ENCODE measurements at regions not wholly inside any gene's neighbourhood (a gene's known extent, or its start where the extent isn't known, plus 50 kb on each side); places are given as distances from the start of the nearest gene placed in this dataset.

GRCh38 chr1:213417846-213418245, 366.8 kb downstream of the RPS6KC1 start:
- Histone ChIP-seq H2AFZ (ENCODE audit: low read depth, low read length) (no peak overlapping the region), H4K20me1 (ENCODE audit: insufficient read depth) (no peaks in the 10 kb centered on the region), H3K9me3 (ENCODE audit: low read length) (no peaks in the 10 kb centered on the region), H3K36me3 (ENCODE audit: insufficient read depth, low read length) (no peaks in the 10 kb centered on the region), H3K4me3 (ENCODE audit: low read length) (no peak overlapping the region), H3K27me3 (ENCODE audit: insufficient read depth, low read depth, low read length) (no peaks in the 10 kb centered on the region), H3K9ac (ENCODE audit: low read length) (no peak overlapping the region), H3F3A (ENCODE audit: insufficient read depth, low read length, poor library complexity, severe bottlenecking) (no peaks in the 10 kb centered on the region), H3K4me2 (ENCODE audit: low read length) (no peak overlapping the region), H3K79me2 (replicated peaks; ENCODE audit: insufficient read depth, low read length) (no peaks in the 10 kb centered on the region), H3K27ac (ENCODE audit: low read length) (no peak overlapping the region), H3K9me2 (ENCODE audit: insufficient read depth, low read length) (no peaks in the 10 kb centered on the region)
- TF ChIP-seq POLR2AphosphoS5 (IDR thresholded peaks at IDR 0.05), result no peak
- no peak for TF ChIP-seq CTCF (IDR thresholded peaks at IDR 0.05; ENCODE audit: poor library complexity, severe bottlenecking)
- TF ChIP-seq SMC3 (conservative IDR thresholded peaks at IDR 0.05; ENCODE audit: poor library complexity), result no peak
- no peak for TF ChIP-seq EZH2 (IDR thresholded peaks at IDR 0.05; ENCODE audit: borderline replicate concordance, insufficient read depth, low read length, poor library complexity, severe bottlenecking)
- TF ChIP-seq MXI1 (conservative IDR thresholded peaks at IDR 0.05; ENCODE audit: poor library complexity, severe bottlenecking), result no peak
- no peak for TF ChIP-seq RAD21 (conservative IDR thresholded peaks at IDR 0.05)
- no peak for TF ChIP-seq TAF1 (IDR thresholded peaks at IDR 0.05; ENCODE audit: low read depth)

- no peak overlapping the region for H3K9ac ChIP-seq (ENCODE audit: low read length)
- no peaks in the 10 kb centered on the region for H3K27me3 ChIP-seq (ENCODE audit: insufficient read depth, low read depth, low read length)
- H3K9me3 ChIP-seq (ENCODE audit: low read length), result no peaks in the 10 kb centered on the region
Measured at GRCh38 chr1:213418268-213419071, 367.4 kb downstream of the RPS6KC1 start.

More at GRCh38 chr1:213418268-213419071, 367.4 kb downstream of the RPS6KC1 start:
- TF ChIP-seq EZH2 (IDR thresholded peaks at IDR 0.05; ENCODE audit: borderline replicate concordance, insufficient read depth, low read length, poor library complexity, severe bottlenecking) (no peak), RAD21 (conservative IDR thresholded peaks at IDR 0.05) (no peak), TAF1 (IDR thresholded peaks at IDR 0.05; ENCODE audit: low read depth) (no peak), CTCF (IDR thresholded peaks at IDR 0.05; ENCODE audit: poor library complexity, severe bottlenecking) (no peak), POLR2AphosphoS5 (IDR thresholded peaks at IDR 0.05) (no peak), MXI1 (conservative IDR thresholded peaks at IDR 0.05; ENCODE audit: poor library complexity, severe bottlenecking) (no peak), EP300 (conservative IDR thresholded peaks at IDR 0.05; ENCODE audit: poor library complexity, severe bottlenecking) (no peak), REST (IDR thresholded peaks at IDR 0.05; ENCODE audit: borderline replicate concordance) (no peak), SMC3 (conservative IDR thresholded peaks at IDR 0.05; ENCODE audit: poor library complexity) (no peak)
- Histone ChIP-seq H3F3A (ENCODE audit: insufficient read depth, low read length, poor library complexity, severe bottlenecking) (no peaks in the 10 kb centered on the region), H3K9me2 (ENCODE audit: insufficient read depth, low read length) (no peaks in the 10 kb centered on the region), H3K27ac (ENCODE audit: low read length) (no peak overlapping the region), H3K36me3 (ENCODE audit: insufficient read depth, low read length) (no peaks in the 10 kb centered on the region), H2AFZ (ENCODE audit: low read depth, low read length) (no peak overlapping the region), H3K4me3 (ENCODE audit: low read length) (no peak overlapping the region), H3K79me2 (replicated peaks; ENCODE audit: insufficient read depth, low read length) (no peaks in the 10 kb centered on the region), H4K20me1 (ENCODE audit: insufficient read depth) (no peaks in the 10 kb centered on the region), H3K4me2 (ENCODE audit: low read length) (no peak overlapping the region)
